Caco-2 (cell line): ENCODE measurements at regions not wholly inside any gene's neighbourhood (a gene's known extent, or its start where the extent isn't known, plus 50 kb on each side); places are given as distances from the start of the nearest gene placed in this dataset.

ENCODE experiments used
- BruUV-seq: library from RNA; stranded (reverse); fragments of 400-500 nt; replicated peaks from 2 replicates; lab custom pipeline; 2021; lab: Mats Ljungman, UMichigan
- CTCF ChIA-PET: fragments of 300-600 bp; sonication (Branson Sonifier 250); formaldehyde crosslinking; loops from one replicate; lab custom pipeline; 2022; ENCODE audit warnings: antibody characterized with exemption; lab: Charles Lee
- POLR2A ChIA-PET: fragments of 300-600 bp; sonication (Branson Sonifier 250); formaldehyde crosslinking; loops from one replicate; lab custom pipeline; 2022; ENCODE audit warnings: antibody characterized with exemption; lab: Charles Lee
- DNase-seq, 2 experiments: peaks; one replicate each; pipeline versions ENCODE4 v3.0.0 to v3.0.0-alpha.2; 2020 to 2022
- H3K27me3 ChIP-seq: replicated peaks from 2 replicates; pipeline ENCODE4 v1.6.0; 2011; ENCODE audit warnings: low read length; ENCODE audit not compliant: control insufficient read depth, insufficient read depth
- H3K36me3 ChIP-seq: 2 replicates; pipeline ENCODE4 v1.5.1; 2011; ENCODE audit warnings: low read length; ENCODE audit not compliant: control insufficient read depth, insufficient read depth
- H3K4me1 ChIP-seq: fragments of 250-450 bp; sonication (Bioruptor Pico); 2 replicates; pipeline ENCODE4 v1.5.1; 2020; ENCODE audit warnings: mild to moderate bottlenecking
- H3K4me3 ChIP-seq: 2 replicates; pipeline ENCODE4 v1.5.1; 2011; ENCODE audit warnings: low read depth, mild to moderate bottlenecking, control low read depth, low read length
- H3K9me3 ChIP-seq: fragments of 250-450 bp; sonication (Bioruptor Pico); 2 replicates; pipeline ENCODE4 v1.5.1; 2020; ENCODE audit warnings: mild to moderate bottlenecking, moderate library complexity
- H3K27ac Mint-ChIP-seq: one replicate; pipeline ENCODE4 v1.8.0; 2022; ENCODE audit warnings: mixed read lengths; ENCODE audit not compliant: unreplicated experiment
- H3K27me3 Mint-ChIP-seq: one replicate; pipeline ENCODE4 v1.8.0; 2022; ENCODE audit warnings: mixed read lengths; ENCODE audit not compliant: insufficient read depth, unreplicated experiment
- H3K36me3 Mint-ChIP-seq: one replicate; pipeline ENCODE4 v1.8.0; 2022; ENCODE audit warnings: mild to moderate bottlenecking, mixed read lengths; ENCODE audit not compliant: insufficient read depth, unreplicated experiment
- H3K4me1 Mint-ChIP-seq: one replicate; pipeline ENCODE4 v1.8.0; 2022; ENCODE audit warnings: low read depth, mixed read lengths; ENCODE audit not compliant: unreplicated experiment
- H3K4me3 Mint-ChIP-seq: one replicate; pipeline ENCODE4 v1.8.0; 2022; ENCODE audit warnings: mild to moderate bottlenecking, moderate library complexity, mixed read lengths; ENCODE audit not compliant: unreplicated experiment
- H3K9me3 Mint-ChIP-seq: one replicate; pipeline ENCODE4 v1.8.0; 2022; ENCODE audit warnings: mixed read lengths; ENCODE audit not compliant: unreplicated experiment
- CTCF ChIP-seq, 2 experiments: fragments of 200-600 bp in 1 of 2; IDR thresholded peaks; 1 replicate in 1 of 2; 2 replicates in 1 of 2; pipeline versions ENCODE4 v1.5.1 to v1.8.0; 2011 to 2022; ENCODE audit warnings: antibody characterized with exemption in 1 of 2, control low read depth in 1 of 2, inconsistent platforms in 1 of 2, low read depth in 1 of 2, low read length in 1 of 2, mild to moderate bottlenecking in 1 of 2, moderate library complexity in 1 of 2; ENCODE audit not compliant: insufficient read depth in 1 of 2, severe bottlenecking in 1 of 2, unreplicated experiment in 1 of 2
- intact Hi-C: fragments of 100-400 bp; cut with micrococcal nuclease; formaldehyde crosslinking; loops from one replicate; pipeline ENCODE4 v1.10.0; 2022; ENCODE audit not compliant: unreplicated experiment

DNA sequence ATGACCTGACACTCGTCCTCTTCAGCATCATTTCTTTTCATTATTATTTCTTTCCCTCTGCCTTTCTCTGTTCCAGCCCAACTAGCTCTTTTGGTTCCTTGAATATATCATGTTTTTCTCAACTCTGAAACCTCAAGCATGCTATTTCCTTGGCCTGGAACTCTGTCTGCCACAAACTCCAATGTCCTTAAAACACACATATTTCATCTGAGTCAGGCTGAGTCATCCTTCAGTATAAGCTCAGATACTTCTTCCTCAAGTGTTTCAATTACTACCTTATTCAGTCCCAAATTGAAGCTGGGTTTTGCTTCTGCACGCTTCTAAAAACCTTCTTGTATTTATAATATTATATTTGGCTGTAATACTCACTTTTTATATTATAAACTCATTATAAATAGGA is 424.2 kb downstream of the PDGFC start:
- no peak for TF ChIP-seq CTCF (IDR thresholded peaks at IDR 0.05; ENCODE audit: insufficient read depth in 1 of 2, low read depth in 1 of 2, low read length in 1 of 2, severe bottlenecking in 1 of 2, unreplicated experiment in 1 of 2)
- Mint-ChIP-seq H3K36me3 (no peaks in the 10 kb centered on the region), H3K4me1 (no peaks in the 10 kb centered on the region), H3K4me3 (no peak overlapping the region), H3K27ac (no peak overlapping the region), H3K27me3 (peaks cover 4% of the 10 kb centered on the region), H3K9me3 (no peaks in the 10 kb centered on the region)
- no TSS peak for BruUV-seq
- ChIA-PET POLR2A (no interaction called here), CTCF (no interaction called here)
- intact Hi-C loops = no loop called here
- H3K4me3 ChIP-seq = no peak overlapping the region
- no peaks in the 10 kb centered on the region for H3K9me3 ChIP-seq
- H3K36me3 ChIP-seq = no peaks in the 10 kb centered on the region
- no peak for DNase-seq
- H3K27me3 ChIP-seq = no peaks in the 10 kb centered on the region
- no peaks in the 10 kb centered on the region for H3K4me1 ChIP-seq

DNA sequence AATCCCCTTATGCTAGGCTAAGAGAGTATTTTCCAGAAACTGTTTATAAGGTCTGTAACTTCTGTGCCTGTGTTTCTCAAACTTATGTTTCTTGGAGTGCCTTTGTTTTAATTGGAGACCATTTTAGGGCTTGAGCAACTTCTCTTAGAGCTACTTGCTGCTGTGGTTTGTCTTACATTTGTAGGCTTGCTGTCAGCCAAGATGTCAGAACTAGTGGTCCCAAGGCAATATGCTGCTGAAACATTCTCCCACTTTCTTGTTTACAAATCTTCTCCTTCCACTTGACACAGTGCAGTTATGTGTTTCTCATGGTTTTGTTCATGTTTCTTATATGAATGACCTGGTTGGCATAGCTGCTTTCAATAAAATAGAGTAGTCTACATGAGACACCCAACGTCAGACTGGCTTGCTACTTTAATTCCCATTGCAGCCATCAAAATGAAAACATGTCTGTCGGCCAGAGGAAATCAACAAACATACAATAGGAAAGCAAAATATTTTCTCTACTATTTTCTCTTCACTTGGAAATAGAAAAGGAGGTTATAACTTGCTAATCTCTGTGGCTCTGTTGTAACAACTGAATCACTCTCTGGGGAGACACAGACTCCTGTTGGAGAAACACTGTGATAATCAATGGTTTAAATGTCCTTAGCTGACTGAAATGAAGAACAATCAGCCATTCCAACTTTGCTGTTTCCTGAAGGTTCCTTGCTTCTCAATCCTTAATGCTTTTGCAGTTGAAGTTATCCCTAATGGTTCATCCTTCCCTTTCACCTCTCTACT is 426.4 kb downstream of the PDGFC start:
- TF ChIP-seq CTCF (IDR thresholded peaks at IDR 0.05; ENCODE audit: insufficient read depth in 1 of 2, low read depth in 1 of 2, low read length in 1 of 2, severe bottlenecking in 1 of 2, unreplicated experiment in 1 of 2) = no peak

DNA sequence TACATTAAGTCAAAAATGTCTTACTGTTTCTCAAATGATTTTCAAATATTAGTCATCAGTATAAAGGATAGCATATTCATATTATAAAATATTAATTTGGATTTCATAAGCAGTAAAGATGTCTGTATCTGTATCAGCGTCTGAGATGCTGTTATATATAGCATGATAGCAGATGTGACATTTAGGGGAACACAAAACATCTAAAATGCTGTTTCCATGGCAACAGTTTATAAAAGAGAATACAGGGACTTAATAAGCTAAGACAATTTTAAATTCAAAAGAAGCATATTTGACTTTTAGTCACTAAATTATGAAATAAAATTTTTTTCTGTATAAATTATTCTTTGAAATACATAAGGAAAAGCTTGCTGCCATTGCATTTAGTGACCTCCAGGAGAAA is 432.2 kb downstream of the PDGFC start:
- Histone ChIP-seq H3K4me3 (no peak overlapping the region), H3K9me3 (no peaks in the 10 kb centered on the region), H3K27me3 (no peaks in the 10 kb centered on the region), H3K4me1 (no peaks in the 10 kb centered on the region), H3K36me3 (no peaks in the 10 kb centered on the region)
- CTCF ChIA-PET = no interaction called here
- H3K27me3 Mint-ChIP-seq = peaks cover 4% of the 10 kb centered on the region
- TF ChIP-seq CTCF (IDR thresholded peaks at IDR 0.05; ENCODE audit: insufficient read depth in 1 of 2, low read depth in 1 of 2, low read length in 1 of 2, severe bottlenecking in 1 of 2, unreplicated experiment in 1 of 2) = no peak
- H3K4me3 Mint-ChIP-seq = no peak overlapping the region
- no peak overlapping the region for H3K27ac Mint-ChIP-seq
- POLR2A ChIA-PET = no interaction called here
- intact Hi-C loops = no loop called here
- no peaks in the 10 kb centered on the region for H3K4me1 Mint-ChIP-seq
- DNase-seq = no peak
- H3K36me3 Mint-ChIP-seq = no peaks in the 10 kb centered on the region
- no TSS peak for BruUV-seq
- no peaks in the 10 kb centered on the region for H3K9me3 Mint-ChIP-seq

More for the DNA sequence above, 426.4 kb downstream of the PDGFC start:
- H3K4me3 Mint-ChIP-seq = no peak overlapping the region
- no peak overlapping the region for H3K4me3 ChIP-seq
- no peaks in the 10 kb centered on the region for H3K9me3 ChIP-seq
- CTCF ChIA-PET = no interaction called here
- intact Hi-C loops = no loop called here
- DNase-seq = no peak
- H3K36me3 ChIP-seq = no peaks in the 10 kb centered on the region
- no peaks in the 10 kb centered on the region for H3K9me3 Mint-ChIP-seq
- no peak overlapping the region for H3K27ac Mint-ChIP-seq
- POLR2A ChIA-PET = no interaction called here
- no peaks in the 10 kb centered on the region for H3K36me3 Mint-ChIP-seq
- BruUV-seq = no TSS peak
- H3K4me1 ChIP-seq = no peaks in the 10 kb centered on the region
- H3K4me1 Mint-ChIP-seq = no peaks in the 10 kb centered on the region
- no peaks in the 10 kb centered on the region for H3K27me3 ChIP-seq
- peaks cover 4% of the 10 kb centered on the region for H3K27me3 Mint-ChIP-seq
